ENCODE measurements at regions not wholly inside any gene's neighbourhood (a gene's known extent, or its start where the extent isn't known, plus 50 kb on each side); places are given as distances from the start of the nearest gene placed in this dataset.
"Not testable (repeated sequence)": the region's sequence is repeated elsewhere in the genome, so short reads cannot be mapped to it uniquely, and the experiment has no call there.

DNA sequence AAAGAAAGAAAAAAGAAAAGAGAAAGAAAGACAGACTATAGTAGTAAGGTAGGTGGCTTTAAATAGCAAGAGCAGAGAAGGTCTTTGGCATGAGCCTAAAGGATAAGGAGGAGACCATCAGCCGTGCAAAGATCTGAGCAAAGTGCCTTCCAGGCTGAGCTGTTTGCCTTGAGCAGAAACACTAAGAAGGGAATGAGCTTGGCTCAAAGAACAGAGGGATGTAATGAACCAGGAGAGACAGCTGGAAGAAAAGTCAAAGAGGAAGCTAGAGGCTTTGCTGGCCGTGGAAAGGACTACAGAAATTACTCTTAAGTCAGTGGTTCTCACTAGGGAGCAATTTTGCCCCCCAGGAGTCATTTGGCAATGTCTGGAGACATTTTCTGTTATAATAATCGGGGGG is 228.6 kb downstream of the FGFR2 start:
- Mint-ChIP-seq H3K27ac (no peak overlapping the region), H3K9me3 (no peaks in the 10 kb centered on the region), H3K36me3 (no peaks in the 10 kb centered on the region), H3K27me3 (peaks cover 2 to 8% of the 10 kb centered on the region in 2 donors), H3K4me1 (ENCODE audit: low read depth in 2 of 2) (no peaks in the 10 kb centered on the region), H3K4me3 (no peak overlapping the region)
- DNase-seq (ENCODE audit: low spot score), result no peak
- ATAC-seq, result no peak

GRCh38 chr10:121371836-121372235 is 226.4 kb downstream of the FGFR2 start:
- H3K36me3 Mint-ChIP-seq, result no peaks in the 10 kb centered on the region

GRCh38 chr10:121373411-121373810 is 224.8 kb downstream of the FGFR2 start:
- Mint-ChIP-seq H3K4me1 (ENCODE audit: low read depth in 2 of 2) (no peaks in the 10 kb centered on the region), H3K27ac (no peak overlapping the region), H3K9me3 (no peaks in the 10 kb centered on the region), H3K36me3 (no peaks in the 10 kb centered on the region), H3K27me3 (peaks cover 5 to 13% of the 10 kb centered on the region in 2 donors), H3K4me3 (no peak overlapping the region)
- no peak for ATAC-seq
- DNase-seq (ENCODE audit: low spot score), result no peak

More at GRCh38 chr10:121371836-121372235, 226.4 kb downstream of the FGFR2 start:
- H3K4me3 Mint-ChIP-seq, result no peak overlapping the region
- no peak overlapping the region for H3K27ac Mint-ChIP-seq
- H3K4me1 Mint-ChIP-seq (ENCODE audit: low read depth in 2 of 2), result no peaks in the 10 kb centered on the region
- peaks cover 2 to 8% of the 10 kb centered on the region in 2 donors for H3K27me3 Mint-ChIP-seq
- no peaks in the 10 kb centered on the region for H3K9me3 Mint-ChIP-seq
- DNase-seq (ENCODE audit: low spot score) (no peak), ATAC-seq (no peak)

DNA sequence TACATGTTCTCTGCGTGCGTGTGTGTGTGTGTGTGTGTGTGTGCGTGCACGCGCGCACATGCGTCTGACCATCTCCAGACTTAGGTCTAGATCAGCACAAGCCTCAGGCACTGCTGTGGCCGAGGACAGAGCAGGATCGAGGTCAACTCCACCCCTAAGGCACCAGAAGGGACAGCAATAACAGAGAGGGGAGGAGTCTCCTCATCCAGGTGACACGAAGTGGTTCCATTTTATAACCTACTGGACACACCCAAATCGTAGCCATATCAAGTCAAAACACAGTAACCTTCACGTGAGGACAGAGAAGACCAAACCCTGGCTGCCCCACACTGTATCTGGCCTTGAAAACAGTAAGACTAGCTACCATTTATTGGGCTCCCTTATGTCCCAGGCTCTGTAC is 224.1 kb downstream of the FGFR2 start:
- H3K9me3 Mint-ChIP-seq, result no peaks in the 10 kb centered on the region
- peaks cover 5 to 11% of the 10 kb centered on the region in 2 donors for H3K27me3 Mint-ChIP-seq
- DNase-seq (ENCODE audit: low spot score), result no peak
- H3K36me3 Mint-ChIP-seq, result no peaks in the 10 kb centered on the region
- H3K27ac Mint-ChIP-seq, result no peak overlapping the region
- H3K4me3 Mint-ChIP-seq, result no peak overlapping the region
- no peaks in the 10 kb centered on the region for H3K4me1 Mint-ChIP-seq (ENCODE audit: low read depth in 2 of 2)
- ATAC-seq, result no peak

DNA sequence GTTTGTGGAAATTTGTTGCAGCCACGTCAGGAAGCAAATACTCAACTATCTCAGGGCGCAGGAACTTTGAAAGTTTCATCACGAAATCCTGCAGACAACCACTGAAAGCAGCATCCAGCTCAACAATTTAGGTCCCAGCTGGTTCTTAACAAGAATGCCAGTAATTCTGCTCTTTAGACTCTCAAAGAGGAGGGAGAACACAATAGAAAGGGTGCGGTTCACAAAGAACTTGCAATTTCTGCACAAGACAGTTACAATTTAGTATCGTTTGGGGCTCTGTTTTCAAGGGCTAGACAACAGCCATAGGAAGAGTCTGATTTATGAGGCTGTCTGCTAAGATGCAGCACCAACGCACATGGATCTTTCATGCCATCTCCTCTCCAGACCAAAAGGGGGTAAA is 223.1 kb downstream of the FGFR2 start:
- no peaks in the 10 kb centered on the region for H3K9me3 Mint-ChIP-seq
- H3K4me1 Mint-ChIP-seq (ENCODE audit: low read depth in 2 of 2), result no peaks in the 10 kb centered on the region
- peaks cover 5% of the 10 kb centered on the region in 2 donors for H3K27me3 Mint-ChIP-seq
- no peak overlapping the region for H3K27ac Mint-ChIP-seq
- ATAC-seq (no peak), DNase-seq (ENCODE audit: low spot score) (no peak)
- no peaks in the 10 kb centered on the region for H3K36me3 Mint-ChIP-seq
- H3K4me3 Mint-ChIP-seq, result no peak overlapping the region

DNA sequence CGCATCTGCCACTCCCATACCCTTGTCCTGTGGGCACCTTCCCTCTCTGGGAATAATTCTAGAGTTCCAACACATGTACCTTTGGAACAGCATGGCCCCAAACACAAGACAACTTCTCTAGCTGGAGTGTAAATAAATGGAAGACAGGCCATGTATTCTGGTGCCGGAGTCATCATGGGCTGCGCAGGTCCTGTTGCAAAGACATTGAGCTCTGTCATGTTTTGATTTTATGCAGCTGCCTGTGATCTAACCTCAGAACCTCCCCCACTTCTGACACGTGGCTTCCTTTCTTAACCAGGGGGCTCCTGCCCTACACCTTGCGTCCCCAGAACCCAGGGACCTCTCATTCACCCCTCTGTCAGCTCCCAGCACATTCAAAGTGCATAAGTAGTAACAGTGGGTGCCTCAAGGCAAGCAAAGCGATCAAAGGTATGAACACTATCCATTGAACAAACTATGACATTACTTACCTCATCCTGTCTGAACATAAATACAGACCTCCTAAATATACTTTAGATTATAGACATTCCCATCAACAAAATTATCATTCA is 219.9 kb downstream of the FGFR2 start:
- H3K4me1 Mint-ChIP-seq (ENCODE audit: low read depth in 2 of 2), result no peaks in the 10 kb centered on the region
- H3K9me3 Mint-ChIP-seq, result peaks cover 3% of the 10 kb centered on the region
- H3K27ac Mint-ChIP-seq, result no peak overlapping the region
- no peaks in the 10 kb centered on the region for H3K36me3 Mint-ChIP-seq
- H3K27me3 Mint-ChIP-seq, result peaks cover 3 to 12% of the 10 kb centered on the region in 2 donors
- ATAC-seq (no peak), DNase-seq (ENCODE audit: low spot score) (no peak)
- no peak overlapping the region for H3K4me3 Mint-ChIP-seq

- no peaks in the 10 kb centered on the region for H3K4me1 Mint-ChIP-seq (ENCODE audit: low read depth in 2 of 2)
- H3K4me3 Mint-ChIP-seq, result no peak overlapping the region
- H3K27ac Mint-ChIP-seq, result no peak overlapping the region
- H3K36me3 Mint-ChIP-seq, result no peaks in the 10 kb centered on the region
- H3K9me3 Mint-ChIP-seq, result peaks cover 3% of the 10 kb centered on the region
- no peak for ATAC-seq
- no peak for DNase-seq (ENCODE audit: low spot score)
- H3K27me3 Mint-ChIP-seq, result peaks cover 3 to 12% of the 10 kb centered on the region in 2 donors
These were observed 219.2 kb downstream of the FGFR2 start for GRCh38 chr10:121379013-121379412.

- DNase-seq (ENCODE audit: low spot score) (no peak), ATAC-seq (no peak)
- Mint-ChIP-seq H3K4me3 (no peak overlapping the region), H3K9me3 (peaks cover 3% of the 10 kb centered on the region), H3K27me3 (peaks cover 3 to 12% of the 10 kb centered on the region in 2 donors), H3K4me1 (ENCODE audit: low read depth in 2 of 2) (no peaks in the 10 kb centered on the region), H3K36me3 (no peaks in the 10 kb centered on the region), H3K27ac (no peak overlapping the region)
These were observed 218.0 kb downstream of the FGFR2 start for GRCh38 chr10:121380211-121380610.

GRCh38 chr10:121382029-121382520 is 216.2 kb downstream of the FGFR2 start:
- H3K27me3 Mint-ChIP-seq, result peaks cover 3 to 17% of the 10 kb centered on the region in 2 donors
- H3K4me3 Mint-ChIP-seq; ATAC-seq; DNase-seq (ENCODE audit: low spot score); H3K4me1 Mint-ChIP-seq (ENCODE audit: low read depth in 2 of 2); H3K36me3 Mint-ChIP-seq; H3K9me3 Mint-ChIP-seq; H3K27ac Mint-ChIP-seq: not testable (repeated sequence)

DNA sequence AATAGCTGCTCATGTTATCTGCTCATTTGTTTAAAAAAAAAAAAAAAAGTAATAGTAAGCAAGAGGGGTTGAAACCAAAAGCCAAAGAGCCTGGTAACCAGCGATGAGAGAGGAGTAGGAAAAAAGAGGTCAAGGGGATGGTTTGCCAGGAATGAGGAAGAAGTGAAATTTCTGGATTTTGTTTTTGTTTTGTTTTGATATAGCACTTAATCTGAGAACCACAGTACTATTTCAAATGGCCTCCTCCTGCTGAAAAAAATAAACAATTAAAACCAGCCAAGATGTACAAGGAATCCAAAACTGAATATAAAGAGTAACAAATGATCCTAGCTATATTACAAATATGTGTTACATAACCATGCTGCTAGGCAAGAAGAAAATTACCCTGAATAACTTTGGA is 213.1 kb downstream of the FGFR2 start:
- Mint-ChIP-seq H3K4me1 (ENCODE audit: low read depth in 2 of 2) (no peaks in the 10 kb centered on the region), H3K27me3 (peaks cover 0 to 25% of the 10 kb centered on the region in 2 donors), H3K9me3 (peaks cover 6% of the 10 kb centered on the region), H3K4me3 (no peak overlapping the region), H3K36me3 (no peaks in the 10 kb centered on the region), H3K27ac (no peak overlapping the region)
- no peak for DNase-seq (ENCODE audit: low spot score)
- no peak for ATAC-seq

GRCh38 chr10:121392657-121393056 is 205.6 kb downstream of the FGFR2 start:
- no peak overlapping the region for H3K27ac Mint-ChIP-seq
- H3K4me3 Mint-ChIP-seq, result no peak overlapping the region
- DNase-seq (ENCODE audit: low spot score) (no peak), ATAC-seq (no peak)
- peaks cover 6% of the 10 kb centered on the region for H3K9me3 Mint-ChIP-seq
- H3K27me3 Mint-ChIP-seq, result peaks cover 5 to 21% of the 10 kb centered on the region in 2 donors
- no peaks in the 10 kb centered on the region for H3K36me3 Mint-ChIP-seq
- H3K4me1 Mint-ChIP-seq (ENCODE audit: low read depth in 2 of 2), result no peaks in the 10 kb centered on the region

GRCh38 chr10:121393522-121393921 is 204.7 kb downstream of the FGFR2 start:
- H3K9me3 Mint-ChIP-seq, result peaks cover 3% of the 10 kb centered on the region
- no peak overlapping the region for H3K27ac Mint-ChIP-seq
- no peak overlapping the region for H3K4me3 Mint-ChIP-seq
- ATAC-seq, result no peak
- no peaks in the 10 kb centered on the region for H3K36me3 Mint-ChIP-seq
- DNase-seq (ENCODE audit: low spot score), result no peak
- H3K27me3 Mint-ChIP-seq, result peaks cover 5 to 15% of the 10 kb centered on the region in 2 donors
- no peaks in the 10 kb centered on the region for H3K4me1 Mint-ChIP-seq (ENCODE audit: low read depth in 2 of 2)

- not testable (repeated sequence) for H3K4me1 Mint-ChIP-seq (ENCODE audit: low read depth in 2 of 2); H3K4me3 Mint-ChIP-seq; ATAC-seq; H3K36me3 Mint-ChIP-seq; H3K9me3 Mint-ChIP-seq; H3K27ac Mint-ChIP-seq; H3K27me3 Mint-ChIP-seq; DNase-seq (ENCODE audit: low spot score)
These were observed 197.7 kb downstream of the FGFR2 start for GRCh38 chr10:121400507-121400906.

DNA sequence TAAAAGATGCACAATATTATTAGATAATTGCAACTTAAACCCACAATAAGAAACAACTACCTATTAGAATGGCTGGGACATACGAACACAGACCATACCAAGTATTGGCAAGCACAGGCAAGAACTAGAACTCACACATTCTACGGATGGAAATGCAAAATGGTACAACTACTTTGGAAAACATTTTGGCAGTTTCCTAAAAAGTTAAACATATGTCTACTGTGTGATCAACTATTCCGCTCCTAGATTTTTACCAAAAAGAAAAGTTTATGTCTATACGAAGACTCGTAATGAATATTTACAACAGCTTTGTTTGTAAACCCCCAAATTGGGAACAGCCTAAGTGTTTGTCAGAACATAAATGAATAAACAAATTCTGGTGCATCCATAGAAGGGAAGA is 194.7 kb downstream of the FGFR2 start:
- Mint-ChIP-seq H3K4me3 (no peak overlapping the region), H3K27ac (no peak overlapping the region), H3K27me3 (no peaks in the 10 kb centered on the region), H3K9me3 (no peaks in the 10 kb centered on the region), H3K36me3 (no peaks in the 10 kb centered on the region), H3K4me1 (ENCODE audit: low read depth in 2 of 2) (no peaks in the 10 kb centered on the region)
- ATAC-seq (no peak), DNase-seq (ENCODE audit: low spot score) (no peak)

DNA sequence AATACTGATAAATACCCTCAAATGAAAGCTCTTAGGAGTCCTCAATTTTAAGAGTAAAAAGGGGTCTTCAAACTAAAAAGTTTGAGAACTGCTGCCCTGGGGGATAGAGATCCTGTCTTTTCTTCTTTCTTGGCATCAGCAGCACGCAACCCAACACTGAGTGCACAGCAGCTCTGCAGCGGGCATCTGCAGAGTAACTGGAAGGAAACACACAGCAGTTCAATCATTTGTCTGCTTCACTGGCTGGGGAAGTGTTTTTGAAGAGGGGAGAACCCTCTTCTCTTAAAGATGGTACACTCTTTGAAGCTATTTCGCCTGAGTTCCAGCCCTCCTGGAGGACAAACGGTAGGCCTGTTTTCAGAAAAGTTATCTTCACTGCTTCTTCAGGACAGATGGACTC is 193.6 kb downstream of the FGFR2 start:
- no peaks in the 10 kb centered on the region for H3K4me1 Mint-ChIP-seq (ENCODE audit: low read depth in 2 of 2)
- DNase-seq (ENCODE audit: low spot score) (no peak), ATAC-seq (no peak)
- no peaks in the 10 kb centered on the region for H3K36me3 Mint-ChIP-seq
- no peak overlapping the region for H3K4me3 Mint-ChIP-seq
- H3K27ac Mint-ChIP-seq, result no peak overlapping the region
- no peaks in the 10 kb centered on the region for H3K9me3 Mint-ChIP-seq
- H3K27me3 Mint-ChIP-seq, result no peaks in the 10 kb centered on the region

All from natural killer cell treated with Interleukin-12 subunit alpha and Interleukin-12 subunit beta and Interleukin-15 and Interleukin-18, amount 100 ng/mL, for 72 hours (primary cell).